GM06990 (cell line): ENCODE measurements at regions not wholly inside any gene's neighbourhood (a gene's known extent, or its start where the extent isn't known, plus 50 kb on each side); places are given as distances from the start of the nearest gene placed in this dataset.

Source experiments
- DNase-seq: peaks from one replicate; pipeline ENCODE4 v3.0.0-alpha.2; 2011; ENCODE audit not compliant: insufficient read length; ENCODE audit errors: extremely low read depth
- H3K27me3 ChIP-seq: replicated peaks from 2 replicates; pipeline ENCODE4 v1.6.0; 2011; ENCODE audit warnings: low read length; ENCODE audit not compliant: control insufficient read depth, insufficient read depth
- H3K36me3 ChIP-seq: 2 replicates; pipeline ENCODE4 v1.5.1; 2011; ENCODE audit warnings: low read length; ENCODE audit not compliant: control insufficient read depth, insufficient read depth
- H3K4me3 ChIP-seq: replicated peaks from 2 replicates; pipeline ENCODE4 v1.5.1; 2011; ENCODE audit warnings: low read depth, mild to moderate bottlenecking, control low read depth, low read length
- CTCF ChIP-seq: IDR thresholded peaks from 2 replicates; pipeline ENCODE4 v1.5.1; 2011; ENCODE audit warnings: low read length, control low read depth, mild to moderate bottlenecking, inconsistent platforms; ENCODE audit not compliant: insufficient read depth, poor library complexity, severe bottlenecking

DNA sequence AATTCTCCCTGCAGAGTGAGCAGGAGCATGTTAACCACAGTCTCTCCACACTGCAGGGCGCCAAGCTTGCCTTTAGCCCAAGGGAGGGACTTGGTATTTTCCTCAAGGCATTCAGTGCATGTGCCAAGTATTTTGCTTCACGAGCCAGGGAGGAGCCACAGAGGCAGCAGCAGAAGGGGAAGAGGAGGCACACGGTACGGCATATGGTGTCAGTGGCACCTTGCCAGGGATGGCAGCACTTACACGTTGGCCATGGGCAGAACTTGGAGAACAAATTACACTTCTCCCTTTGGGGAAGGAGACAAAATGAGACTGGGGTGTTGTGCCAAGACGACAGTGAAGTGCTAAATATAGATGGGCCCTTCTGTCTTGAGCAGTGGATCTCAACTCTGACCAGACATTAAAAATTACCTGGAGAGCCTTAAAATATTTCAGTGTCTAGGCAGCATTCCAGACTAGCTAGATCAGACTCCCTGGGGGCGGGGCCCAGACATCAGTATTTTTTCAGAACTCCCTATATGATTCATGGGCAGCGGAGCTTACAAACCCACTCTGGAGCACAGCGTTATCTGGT lies 155.8 kb downstream of the DRD1 start:
- TF ChIP-seq CTCF: no peak
- Histone ChIP-seq H3K36me3 (no peaks in the 10 kb centered on the region), H3K27me3 (no peaks in the 10 kb centered on the region; the same call in none of the 2 replicates), H3K4me3 (no peak overlapping the region)
- no peak for DNase-seq

GRCh38 chr5:175286981-175287380 lies 157.0 kb downstream of the DRD1 start:
- Histone ChIP-seq H3K27me3 (no peaks in the 10 kb centered on the region; the same call in none of the 2 replicates), H3K36me3 (no peaks in the 10 kb centered on the region), H3K4me3 (no peak overlapping the region)
- no peak for DNase-seq
- TF ChIP-seq CTCF: no peak

DNA sequence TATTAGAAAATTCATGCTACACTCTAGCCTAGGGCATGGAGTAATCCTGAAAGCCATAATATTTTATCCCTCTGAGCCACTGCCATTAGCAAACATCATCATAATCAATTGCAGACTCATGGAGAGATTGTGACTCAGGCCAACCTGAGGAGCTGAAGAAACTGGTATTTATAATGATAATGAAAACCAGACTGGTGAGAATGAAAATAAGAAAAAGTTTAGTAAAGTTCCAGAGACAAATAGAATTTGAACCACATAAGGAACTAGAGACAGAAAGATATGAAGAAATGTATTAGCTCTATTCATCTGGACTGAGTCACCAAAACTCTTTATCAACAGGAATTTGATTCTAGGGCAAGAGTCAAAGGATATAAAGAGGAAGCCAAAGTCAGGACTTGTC lies 158.7 kb downstream of the DRD1 start:
- DNase-seq: no peak
- Histone ChIP-seq H3K4me3 (no peak overlapping the region), H3K36me3 (no peaks in the 10 kb centered on the region), H3K27me3 (no peaks in the 10 kb centered on the region; the same call in none of the 2 replicates)
- no peak for TF ChIP-seq CTCF

DNA sequence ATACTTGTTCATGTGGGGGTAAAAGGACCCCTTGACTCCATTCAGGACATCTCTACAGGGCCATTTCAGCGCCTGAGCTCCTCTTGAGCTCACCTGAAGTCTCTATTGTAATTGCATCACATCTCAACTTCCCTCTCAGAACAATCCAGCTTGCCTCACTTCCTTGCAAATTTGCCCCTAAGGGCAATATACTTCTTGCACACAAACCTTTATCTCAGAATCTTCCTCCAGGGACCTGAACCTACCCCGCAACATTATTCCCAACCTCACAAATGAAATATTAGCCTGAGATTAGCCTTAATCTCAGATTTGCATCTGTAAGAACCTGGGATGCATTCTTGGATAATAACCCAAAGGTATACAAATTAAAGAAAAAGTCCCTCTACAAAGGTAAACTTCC lies 159.2 kb downstream of the DRD1 start:
- Histone ChIP-seq H3K27me3 (no peaks in the 10 kb centered on the region; the same call in none of the 2 replicates), H3K4me3 (no peak overlapping the region), H3K36me3 (no peaks in the 10 kb centered on the region)
- no peak for DNase-seq
- TF ChIP-seq CTCF: no peak

- Histone ChIP-seq H3K27me3 (no peaks in the 10 kb centered on the region; the same call in 1 of the 2 replicates), H3K36me3 (no peaks in the 10 kb centered on the region), H3K4me3 (no peak overlapping the region)
- TF ChIP-seq CTCF: no peak
- no peak for DNase-seq
Observed at GRCh38 chr5:175282611-175283225, 161.3 kb downstream of the DRD1 start.

DNA sequence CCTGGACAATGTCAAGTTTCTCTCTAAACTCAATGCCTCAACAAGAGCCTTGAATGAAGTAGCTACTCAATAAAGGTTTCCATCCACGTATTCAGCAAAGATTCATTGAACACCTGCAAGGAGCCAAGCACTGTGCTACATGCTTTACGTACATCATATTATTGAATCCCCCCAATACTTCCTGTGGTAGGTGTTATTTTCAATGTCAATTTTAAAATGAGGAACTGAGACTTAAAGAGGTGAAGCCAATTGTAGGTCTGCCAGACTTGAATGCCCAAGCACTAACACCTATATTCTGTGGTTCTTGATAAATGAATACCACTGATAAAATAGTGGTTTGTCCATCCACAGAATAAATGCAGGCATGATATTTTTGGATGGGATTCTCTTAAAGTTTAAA lies 162.3 kb downstream of the DRD1 start:
- H3K36me3 ChIP-seq: no peaks in the 10 kb centered on the region
- no peak overlapping the region for H3K4me3 ChIP-seq
- TF ChIP-seq CTCF: no peak
- DNase-seq: no peak
- H3K27me3 ChIP-seq: no peaks in the 10 kb centered on the region; the same call in 1 of the 2 replicates
